Right ventricle myocardium superior (tissue), 1 donor: ENCODE measurements at regions not wholly inside any gene's neighbourhood (a gene's known extent, or its start where the extent isn't known, plus 50 kb on each side); places are given as distances from the start of the nearest gene placed in this dataset.
A peak's percentile ranks its signal among the peaks of the same experiment; 100 is the strongest.
"Not testable (repeated sequence)": the region's sequence is repeated elsewhere in the genome, so short reads cannot be mapped to it uniquely, and the experiment has no call there.

Source experiments
- ATAC-seq: fragments of 200-7000 bp; cut with Tn5 transposase; one replicate; pipeline ENCODE4 v1.9.1; 2020; ENCODE audit warnings: mild to moderate bottlenecking; ENCODE audit not compliant: poor library complexity
- DNase-seq: peaks from one replicate; pipeline ENCODE4 v3.0.0-alpha.2; 2020
- intact Hi-C: fragments of 100-400 bp; cut with DNase I; formaldehyde crosslinking; loops from one replicate; pipeline ENCODE4 v1.11.2; 2022
- donor health status: DM: no; HTN: yes; CAD: no; lungs with severe emphysema.

DNA sequence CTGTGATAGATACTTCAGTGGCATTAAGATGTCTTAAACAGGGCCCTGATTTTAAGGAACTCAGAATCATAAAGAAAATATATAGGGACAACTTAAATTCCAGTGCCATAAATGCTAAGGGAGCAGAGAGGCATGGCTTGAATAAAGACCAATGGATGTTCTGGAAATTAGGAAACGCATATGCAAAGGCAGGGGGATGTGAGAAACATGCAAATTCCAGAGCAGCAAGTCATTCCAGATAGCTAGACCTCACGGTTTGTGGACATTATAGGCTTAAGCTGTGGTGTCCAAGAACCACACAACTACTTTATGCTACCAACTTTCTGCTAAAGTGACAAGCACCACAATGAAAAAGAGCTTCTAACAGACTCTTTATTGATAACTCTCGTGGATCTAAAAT lies 132.6 kb upstream of the ANK2 start:
- no peak for DNase-seq
- ATAC-seq: no peak
- intact Hi-C loops: no loop called here

DNA sequence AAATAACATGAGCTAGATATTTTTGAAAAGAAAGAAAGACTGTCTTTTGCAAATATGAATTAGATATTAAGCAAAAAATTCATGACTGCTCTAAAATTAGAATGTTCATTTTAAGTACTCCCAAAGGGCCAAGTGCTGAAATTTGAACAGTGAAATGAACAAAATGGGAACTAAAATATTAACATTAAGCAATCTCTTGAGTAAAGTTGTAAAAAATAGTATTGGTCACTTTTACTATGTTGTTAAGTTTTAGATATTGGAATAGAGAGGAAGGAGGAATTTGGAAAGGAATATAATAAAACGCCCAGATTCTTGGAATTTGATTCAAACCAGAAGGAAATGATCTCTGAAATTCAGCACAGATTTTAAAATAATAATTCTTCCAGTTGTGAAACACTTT lies 125.9 kb upstream of the ANK2 start:
- DNase-seq: no peak
- intact Hi-C loops: no loop called here
- ATAC-seq: peak; percentile 54

DNA sequence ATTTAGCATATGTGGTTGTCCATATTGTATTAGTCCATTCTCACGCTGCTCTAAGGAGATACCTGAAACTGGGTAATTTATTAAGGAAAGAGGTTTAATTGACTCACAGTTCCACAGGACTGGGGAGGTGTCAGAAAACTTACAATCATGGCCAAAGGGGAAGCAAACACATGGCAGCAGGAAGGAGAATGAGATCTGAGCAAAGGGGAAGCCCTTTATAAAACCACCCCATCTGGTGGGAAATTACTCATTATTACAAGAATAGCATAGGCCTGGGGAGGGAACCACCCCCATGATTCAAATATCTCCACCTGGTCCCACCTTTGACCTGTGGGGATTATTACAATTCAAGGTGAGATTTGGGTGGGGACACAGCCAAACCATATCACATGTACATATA lies 122.6 kb upstream of the ANK2 start:
- intact Hi-C loops: no loop called here
- ATAC-seq: no peak
- no peak for DNase-seq

DNA sequence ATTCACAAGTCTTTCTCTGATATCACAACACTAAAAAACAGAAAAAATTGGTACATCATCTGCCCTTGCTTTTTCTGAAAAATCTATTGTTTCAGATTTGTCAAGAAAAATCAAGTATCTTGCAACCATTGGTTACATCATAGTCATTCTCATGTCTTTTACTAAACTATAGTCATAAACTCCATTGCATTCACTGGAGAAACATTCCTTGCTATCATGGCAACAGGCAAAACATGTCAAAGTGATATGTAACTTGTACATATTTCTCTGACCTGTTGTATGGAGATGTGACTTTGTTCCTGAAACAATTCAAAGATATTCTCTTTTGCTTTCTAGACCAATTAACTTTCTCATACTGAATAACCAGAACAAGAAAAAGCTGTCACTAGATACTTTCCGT lies 121.9 kb upstream of the ANK2 start:
- DNase-seq (no peak), ATAC-seq (peak; percentile 27)
- intact Hi-C loops: no loop called here

DNA sequence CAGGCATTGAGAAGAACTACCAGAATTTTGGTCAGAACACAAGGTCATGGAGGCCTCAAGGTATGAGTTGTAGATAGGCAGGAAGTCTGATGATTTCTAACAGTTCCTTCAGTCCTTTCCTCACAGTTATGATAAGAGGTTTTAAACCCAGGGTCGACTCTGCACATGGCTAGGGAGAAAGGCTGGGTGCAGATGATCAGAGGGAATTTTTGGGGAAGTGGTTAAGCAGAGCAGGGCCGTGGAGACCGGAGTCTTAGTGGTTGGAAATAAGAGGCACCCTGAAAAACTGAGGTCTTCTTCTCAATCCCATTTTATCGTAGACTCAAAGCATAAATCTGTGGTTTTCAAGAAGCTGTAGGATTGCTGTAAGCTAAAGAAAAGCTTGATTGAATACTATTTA lies 118.5 kb upstream of the ANK2 start:
- ATAC-seq: no peak
- DNase-seq: no peak
- intact Hi-C loops: loop anchor here (10.0 kb wide), 1 partner anchor 166 kb away; no protein-coding TSS in a partner anchor

DNA sequence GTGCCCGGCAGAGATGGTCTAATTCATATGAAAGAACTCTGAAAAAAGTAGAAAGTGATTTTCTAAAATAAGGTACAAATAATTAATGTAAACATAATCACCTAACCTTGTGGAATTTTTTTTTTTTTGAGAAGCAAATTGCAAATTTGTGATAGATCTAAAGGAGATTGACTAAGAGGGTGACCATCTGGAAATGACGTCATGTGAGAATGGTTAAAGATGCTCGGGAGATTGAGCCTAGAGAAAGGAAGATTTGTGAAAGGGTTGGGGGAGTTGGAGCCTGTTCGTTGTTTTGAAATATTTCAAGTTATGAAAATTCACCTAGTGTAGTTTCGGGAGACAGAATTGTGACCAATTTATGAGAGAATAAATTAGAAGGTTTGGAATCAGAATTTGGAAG lies 115.7 kb upstream of the ANK2 start:
- intact Hi-C loops: loop anchor here (10.0 kb wide), 1 partner anchor 169 kb away; no protein-coding TSS in a partner anchor
- no peak for DNase-seq
- ATAC-seq: no peak

DNA sequence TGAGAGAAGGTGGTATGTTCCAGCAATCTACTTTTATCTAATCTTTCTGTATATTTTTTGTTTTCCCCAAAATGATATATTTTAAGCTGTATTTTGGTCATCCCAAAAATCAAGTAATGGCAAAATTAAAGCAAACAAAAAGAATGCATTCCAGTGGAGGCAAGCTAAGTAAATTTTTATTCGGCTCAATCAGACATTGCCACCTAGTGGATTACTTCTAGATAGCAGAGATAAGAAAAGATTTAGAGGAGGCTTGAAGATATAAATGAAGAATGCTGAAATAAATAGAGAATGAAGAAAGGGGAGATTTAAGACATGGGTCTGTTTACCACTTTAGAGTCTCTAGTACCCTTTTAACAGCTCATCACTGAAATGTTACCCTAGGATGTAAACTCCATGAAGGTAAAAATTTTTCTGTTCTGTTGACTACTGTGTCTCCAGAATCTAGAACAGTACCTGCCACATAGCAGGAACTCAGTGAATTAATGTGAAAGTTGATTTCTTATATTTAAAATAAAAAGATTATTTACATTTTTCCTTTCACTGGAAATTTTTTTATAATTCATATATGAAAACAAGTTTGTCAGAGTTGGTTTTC lies 110.9 kb upstream of the ANK2 start:
- peak; percentile 53 for ATAC-seq
- intact Hi-C loops: loop anchor here (5.0 to 10.0 kb wide), 2 partner anchors 174 to 301 kb away; partner anchors contain the start of genes LARP7 and ZGRF1

DNA sequence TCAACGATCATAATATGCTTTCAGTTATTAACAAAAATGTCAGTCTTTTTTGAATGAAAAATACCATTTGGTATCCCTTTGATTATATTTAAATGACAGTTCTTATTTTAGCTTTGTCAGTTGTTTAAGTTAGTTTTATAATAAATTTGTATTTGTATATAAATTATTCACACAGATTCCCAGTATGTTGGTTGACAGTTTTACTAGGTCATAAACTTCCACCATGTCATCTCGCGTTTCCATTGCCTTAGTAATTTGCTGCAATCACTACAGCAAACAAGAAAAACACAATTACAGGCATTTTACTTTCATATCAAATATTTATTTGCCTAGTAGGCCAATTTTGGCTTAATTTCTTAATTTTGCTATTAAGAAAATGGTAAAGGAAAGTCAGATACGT lies 109.6 kb upstream of the ANK2 start:
- ATAC-seq: no peak
- intact Hi-C loops: loop anchor here (5.0 to 10.0 kb wide), 2 partner anchors 175 to 303 kb away; partner anchors contain the start of genes LARP7 and ZGRF1
- no peak for DNase-seq

More for the DNA sequence above, 110.9 kb upstream of the ANK2 start:
- DNase-seq: no peak

DNA sequence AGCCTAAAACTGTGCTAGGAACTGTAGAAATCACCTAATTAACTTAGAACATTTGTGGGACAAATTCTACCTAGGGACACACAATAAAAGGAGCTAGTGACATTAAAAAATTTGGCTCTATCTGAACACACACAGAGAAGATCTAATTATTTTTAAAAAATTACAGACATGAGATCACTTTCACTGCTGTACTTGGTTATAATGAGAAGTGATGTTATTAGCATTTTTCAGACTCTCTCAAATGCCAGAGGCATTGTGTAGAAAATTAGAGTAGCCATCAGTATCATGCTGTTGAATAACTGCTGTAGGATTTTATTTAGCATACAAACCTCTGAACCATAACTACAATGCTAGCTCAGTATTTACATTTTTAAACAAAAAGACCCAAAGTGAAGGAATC lies 109.1 kb upstream of the ANK2 start:
- no peak for ATAC-seq
- intact Hi-C loops: no loop called here
- DNase-seq: no peak

DNA sequence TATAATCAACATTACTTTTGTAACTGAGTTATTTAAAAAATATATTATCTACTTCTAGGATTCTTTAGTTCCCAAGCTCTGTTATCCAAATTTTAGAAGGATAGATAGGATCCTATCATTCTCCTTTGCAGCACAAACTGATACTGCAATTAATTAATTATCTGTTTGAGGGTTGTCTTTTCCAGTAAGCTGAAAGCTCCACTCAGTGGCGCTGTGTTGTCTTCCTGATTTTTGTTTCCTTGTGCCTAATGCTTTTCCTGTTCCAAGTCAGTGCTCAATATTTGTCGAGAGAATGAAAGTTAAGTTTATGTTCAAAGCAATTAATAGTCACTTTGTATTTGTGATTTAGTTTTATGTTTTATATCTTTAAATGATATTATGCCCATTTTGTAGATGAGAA lies 107.4 kb upstream of the ANK2 start:
- ATAC-seq: no peak
- intact Hi-C loops: no loop called here
- no peak for DNase-seq

DNA sequence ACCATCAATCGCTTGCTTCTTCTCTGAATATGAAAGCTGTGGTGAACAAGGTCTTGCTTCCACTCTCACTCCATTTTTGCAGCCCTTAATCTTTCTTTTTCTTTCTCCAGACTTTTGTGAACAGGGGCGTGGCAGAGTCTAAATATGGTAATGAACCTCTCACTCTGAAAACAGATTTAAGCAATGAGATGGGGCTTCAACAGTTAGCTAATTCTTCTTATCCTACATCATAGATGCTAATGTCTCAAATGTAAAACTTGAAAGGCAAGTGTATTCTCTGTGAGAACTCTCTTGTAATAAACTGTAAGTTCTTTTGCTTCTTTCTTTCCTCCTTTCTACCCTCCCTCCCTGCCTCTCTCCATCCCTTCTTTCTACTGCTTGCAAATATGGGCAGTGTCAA lies 106.5 kb upstream of the ANK2 start:
- intact Hi-C loops: no loop called here
- no peak for ATAC-seq
- DNase-seq: no peak

DNA sequence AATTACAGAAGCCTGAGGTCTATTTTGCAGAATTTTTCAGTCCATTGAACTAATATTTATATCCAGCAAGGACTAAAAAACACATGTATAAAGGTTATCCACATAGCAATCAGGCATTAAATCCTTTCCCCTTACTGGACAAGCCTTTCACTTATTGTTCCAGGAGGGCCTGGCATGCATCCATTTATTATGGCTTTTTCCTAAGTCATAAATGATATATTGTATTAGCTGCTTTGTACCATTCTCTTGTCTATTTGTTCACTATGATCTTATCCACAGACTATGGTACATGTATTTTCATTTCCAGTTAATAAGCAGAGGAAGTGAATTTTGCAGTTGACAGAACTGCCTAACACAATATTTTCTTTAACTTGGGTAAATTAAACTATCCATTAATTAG lies 105.4 kb upstream of the ANK2 start:
- DNase-seq (no peak), ATAC-seq (no peak)
- intact Hi-C loops: no loop called here

DNA sequence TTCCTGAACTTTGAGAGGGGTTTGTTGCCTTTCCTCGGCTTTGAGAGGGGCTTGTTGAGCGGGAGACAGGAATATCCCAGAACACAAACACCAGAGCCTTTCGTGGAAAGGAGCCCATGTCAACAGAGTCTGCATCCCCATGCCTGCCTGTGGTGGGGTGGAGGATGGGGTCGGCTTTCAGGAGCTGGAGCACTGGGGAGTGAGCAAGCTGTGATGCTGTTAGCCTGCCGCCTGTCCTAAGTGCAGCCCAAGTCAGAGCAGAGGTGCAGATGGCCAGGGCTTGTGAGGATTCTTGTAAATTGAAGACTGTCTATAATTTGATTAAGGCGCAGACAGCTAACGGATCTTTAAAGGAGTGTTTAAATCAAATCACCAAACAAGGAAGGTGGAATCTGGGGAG lies 103.3 kb upstream of the ANK2 start:
- ATAC-seq (no peak), DNase-seq (no peak)
- intact Hi-C loops: no loop called here

DNA sequence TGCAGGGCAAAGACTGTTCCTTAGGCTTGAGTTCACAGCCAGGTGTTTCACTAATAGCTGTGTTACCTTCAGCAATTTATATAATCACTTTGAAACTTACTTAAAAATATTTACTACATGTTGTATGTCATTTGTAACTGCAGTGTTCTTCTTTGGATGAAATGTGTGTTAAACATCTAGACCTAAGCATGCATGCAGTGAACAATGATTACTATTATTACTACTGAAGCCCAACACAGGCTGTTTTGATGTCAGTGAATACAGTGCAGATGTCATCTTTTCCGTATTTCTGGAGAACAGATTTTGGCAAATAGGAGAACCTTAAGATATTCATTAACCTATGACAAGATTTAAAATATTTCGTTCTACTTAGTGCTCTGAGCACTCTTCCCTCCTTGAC lies 101.8 kb upstream of the ANK2 start:
- intact Hi-C loops: no loop called here
- no peak for DNase-seq
- ATAC-seq: no peak

DNA sequence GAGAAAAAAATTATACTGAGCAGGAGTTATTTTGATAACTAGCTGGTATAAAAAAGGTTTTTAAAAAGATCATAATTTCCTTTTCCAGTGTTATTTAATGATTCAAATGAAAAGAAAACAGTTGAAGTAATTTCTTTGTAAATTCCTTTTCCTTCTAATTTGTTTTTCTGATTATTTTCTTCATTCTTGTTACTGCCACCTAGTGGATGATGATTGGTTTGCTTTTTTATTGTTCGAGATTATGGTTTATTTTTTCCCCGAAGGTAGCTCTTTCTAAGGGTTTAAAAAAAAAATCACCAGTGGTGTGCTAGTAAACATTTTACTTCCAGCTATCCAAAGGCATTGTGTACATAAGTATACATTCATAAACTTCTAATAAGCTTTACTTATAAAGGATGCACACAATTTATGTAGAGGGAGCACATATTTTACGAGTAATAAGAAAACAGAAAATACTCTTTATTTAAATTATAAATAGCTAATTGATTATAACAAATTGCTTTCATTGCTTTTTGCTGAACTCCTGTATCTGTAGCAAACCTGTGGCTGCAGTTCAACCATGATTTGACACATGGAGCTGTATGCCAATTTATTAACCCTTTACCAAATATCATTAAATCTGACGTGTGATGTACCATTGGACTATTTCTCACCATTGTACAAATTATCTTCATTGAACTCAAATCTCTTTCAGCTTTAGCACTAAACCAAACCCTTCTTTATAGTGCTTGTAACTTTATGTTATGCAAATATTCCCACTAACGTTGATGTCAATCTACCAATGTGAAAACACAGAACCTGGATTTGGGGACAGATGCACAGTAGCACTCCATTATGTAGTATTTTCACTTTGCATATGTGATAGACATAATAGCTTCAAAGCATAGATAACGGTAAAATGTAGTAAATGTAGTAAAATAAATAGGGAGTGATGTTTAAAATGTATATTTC lies 97.8 kb upstream of the ANK2 start:
- DNase-seq (no peak), ATAC-seq (no peak)
- intact Hi-C loops: no loop called here

DNA sequence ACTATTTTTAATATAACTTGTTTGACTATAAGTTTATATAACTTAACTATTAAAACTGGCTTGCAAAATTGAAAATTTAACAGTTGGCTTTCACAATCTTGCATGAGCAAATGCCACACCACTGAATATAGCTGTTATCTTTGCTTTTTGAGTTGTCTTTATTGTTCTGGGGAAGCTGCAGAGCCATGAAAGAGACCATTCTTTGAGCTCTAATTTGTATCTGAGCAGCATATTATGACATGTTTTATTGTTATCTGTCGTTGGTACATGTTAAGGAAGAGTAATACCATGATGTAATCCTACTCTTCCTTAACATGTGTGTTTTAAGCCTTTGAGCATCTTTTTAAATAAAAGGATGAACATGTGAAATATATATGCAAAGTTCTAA lies 97.1 kb upstream of the ANK2 start:
- no peak for ATAC-seq

DNA sequence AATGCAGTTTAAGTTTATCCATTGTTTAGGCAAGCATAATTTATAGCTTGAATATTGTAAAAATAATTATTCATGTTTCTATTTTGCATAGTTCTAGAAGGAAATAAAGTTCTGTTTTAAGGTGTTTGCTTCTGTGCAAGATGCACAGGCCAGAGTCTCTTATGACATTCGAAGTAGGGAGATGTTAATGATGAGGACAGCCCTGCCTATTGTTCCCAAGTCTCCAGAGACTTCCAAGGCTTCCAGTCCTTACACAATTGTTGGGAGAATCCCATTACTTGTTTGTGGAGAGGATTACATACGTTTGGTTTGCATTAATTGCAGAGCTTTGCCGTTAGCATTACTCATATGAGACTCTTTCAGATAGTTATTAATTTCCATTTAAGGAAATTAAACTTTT lies 96.2 kb upstream of the ANK2 start:
- ATAC-seq (no peak), DNase-seq (no peak)
- intact Hi-C loops: no loop called here

More for the DNA sequence above, 97.1 kb upstream of the ANK2 start:
- no peak for DNase-seq
- intact Hi-C loops: no loop called here

DNA sequence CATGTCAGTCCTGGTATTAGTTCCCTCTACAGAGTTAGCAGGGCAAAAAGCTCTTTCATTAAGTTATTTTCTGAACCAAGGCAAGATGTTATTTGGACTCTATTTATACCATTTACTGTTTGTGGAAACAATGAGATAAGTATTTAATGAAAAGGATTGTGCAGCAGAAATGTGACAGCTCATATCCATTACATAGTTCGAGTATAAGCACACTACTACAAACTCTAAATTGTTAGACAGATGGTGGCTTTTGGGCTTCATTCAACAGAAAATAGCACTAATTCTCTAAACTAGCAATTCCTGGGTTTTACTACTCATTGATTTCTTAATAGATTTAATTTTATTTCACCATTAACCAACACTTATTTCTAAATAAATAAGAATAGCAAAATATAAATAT lies 95.2 kb upstream of the ANK2 start:
- ATAC-seq: no peak

DNA sequence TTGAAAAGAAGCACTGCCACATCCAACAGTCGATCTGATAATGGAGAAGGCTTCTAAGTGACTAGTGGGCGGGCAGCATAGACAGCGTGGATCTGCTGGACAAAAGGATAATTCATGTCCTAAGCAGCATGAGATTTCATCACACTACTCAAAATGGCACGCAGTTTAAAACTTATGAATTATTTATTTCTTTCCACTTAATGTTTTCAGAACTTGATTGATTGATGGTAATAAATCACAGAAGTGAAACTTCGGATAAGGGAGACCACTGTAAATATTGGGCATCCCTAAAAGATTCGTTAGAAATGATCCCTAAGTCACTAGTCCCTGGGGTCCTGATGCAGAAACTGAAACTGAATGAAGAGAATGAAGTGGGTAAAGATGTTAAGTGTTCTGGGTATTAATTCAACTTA lies 93.0 kb upstream of the ANK2 start:
- DNase-seq (no peak), ATAC-seq (no peak)
- intact Hi-C loops: no loop called here

More for the DNA sequence above, 95.2 kb upstream of the ANK2 start:
- intact Hi-C loops: no loop called here
- DNase-seq: no peak

DNA sequence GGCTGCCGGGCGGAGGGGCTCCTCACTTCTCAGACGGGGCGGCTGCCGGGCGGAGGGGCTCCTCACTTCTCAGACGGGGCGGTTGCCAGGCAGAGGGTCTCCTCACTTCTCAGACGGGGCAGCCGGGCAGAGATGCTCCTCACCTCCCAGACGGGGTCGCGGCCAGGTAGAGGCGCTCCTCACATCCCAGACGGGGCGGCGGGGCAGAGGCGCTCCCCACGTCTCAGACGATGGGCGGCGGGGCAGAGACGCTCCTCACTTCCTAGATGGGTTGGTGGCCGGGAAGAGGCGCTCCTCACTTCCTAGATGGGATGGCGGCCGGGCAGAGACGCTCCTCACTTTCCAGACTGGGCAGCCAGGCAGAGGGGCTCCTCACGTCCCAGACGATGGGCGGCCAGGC lies 91.7 kb upstream of the ANK2 start:
- intact Hi-C loops: not testable (repeated sequence)

More for the DNA sequence above, 91.7 kb upstream of the ANK2 start:
- DNase-seq, ATAC-seq: not testable (repeated sequence)
